HG03520 (cell line): ENCODE measurements at regions not wholly inside any gene's neighbourhood (a gene's known extent, or its start where the extent isn't known, plus 50 kb on each side); places are given as distances from the start of the nearest gene placed in this dataset.
"Not testable (repeated sequence)": the region's sequence is repeated elsewhere in the genome, so short reads cannot be mapped to it uniquely, and the experiment has no call there.

Experiments
- ATAC-seq: cut with Tn5 transposase; IDR thresholded peaks from one replicate; pipeline ENCODE4 v1.9.1; 2021; ENCODE audit warnings: mild to moderate bottlenecking, moderate library complexity; ENCODE audit not compliant: unreplicated experiment

- not testable (repeated sequence) for ATAC-seq
Observed at GRCh38 chr16:29297809-29298177, 108.7 kb downstream of the NPIPB11 start.

DNA sequence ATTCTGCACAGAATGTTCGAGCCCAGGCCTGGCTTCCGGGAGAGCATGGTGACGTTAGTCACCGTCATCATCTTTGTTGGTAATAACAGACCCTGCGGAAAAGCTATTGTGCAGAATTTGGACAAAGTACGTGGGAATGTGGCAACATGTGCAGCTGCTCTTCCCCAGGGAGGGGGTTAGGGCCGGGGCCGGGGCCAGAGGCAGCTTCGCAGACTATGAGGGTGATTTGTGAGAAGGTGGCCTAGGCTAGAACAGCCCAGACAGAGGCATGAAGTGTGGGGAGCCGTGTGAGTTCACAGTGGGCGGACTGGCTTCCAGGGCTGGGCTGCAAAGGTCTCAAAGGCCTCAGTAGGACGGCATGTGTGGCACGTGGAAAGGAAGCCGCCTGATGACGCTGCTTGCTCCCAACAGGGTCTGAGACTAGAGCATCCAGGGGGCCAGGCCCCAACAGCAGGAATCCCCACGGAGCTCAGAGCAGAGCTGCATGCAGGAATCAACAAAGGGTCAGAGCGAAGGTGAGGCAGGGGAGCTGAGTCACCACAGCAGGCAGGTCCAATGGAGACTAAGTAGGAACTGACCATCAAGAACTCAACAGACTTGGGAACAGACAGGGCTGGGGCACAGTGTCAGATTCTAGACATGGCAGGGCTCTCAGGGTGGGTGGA is 109.2 kb downstream of the NPIPB11 start:
- not testable (repeated sequence) for ATAC-seq

DNA sequence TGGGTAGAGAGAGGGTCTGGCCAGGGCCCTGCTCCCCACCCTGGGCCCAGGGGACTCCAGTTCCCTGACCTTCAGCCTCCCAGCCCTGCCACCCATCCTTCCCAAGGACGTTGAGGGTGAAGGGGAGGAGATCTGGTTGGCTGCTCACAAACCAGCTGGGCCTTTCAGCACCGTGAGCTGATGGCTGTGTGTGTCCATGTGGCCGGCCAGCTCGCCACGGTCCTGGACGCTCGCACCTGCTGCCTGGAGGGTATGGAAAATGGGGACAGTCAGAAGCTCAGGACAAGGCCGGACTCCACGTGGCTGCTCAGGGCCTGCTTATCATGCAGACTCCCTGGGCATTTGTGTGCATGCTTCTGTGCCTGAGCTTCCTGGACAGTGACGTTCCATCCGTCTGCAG is 110.3 kb downstream of the NPIPB11 start:
- ATAC-seq = not testable (repeated sequence)

DNA sequence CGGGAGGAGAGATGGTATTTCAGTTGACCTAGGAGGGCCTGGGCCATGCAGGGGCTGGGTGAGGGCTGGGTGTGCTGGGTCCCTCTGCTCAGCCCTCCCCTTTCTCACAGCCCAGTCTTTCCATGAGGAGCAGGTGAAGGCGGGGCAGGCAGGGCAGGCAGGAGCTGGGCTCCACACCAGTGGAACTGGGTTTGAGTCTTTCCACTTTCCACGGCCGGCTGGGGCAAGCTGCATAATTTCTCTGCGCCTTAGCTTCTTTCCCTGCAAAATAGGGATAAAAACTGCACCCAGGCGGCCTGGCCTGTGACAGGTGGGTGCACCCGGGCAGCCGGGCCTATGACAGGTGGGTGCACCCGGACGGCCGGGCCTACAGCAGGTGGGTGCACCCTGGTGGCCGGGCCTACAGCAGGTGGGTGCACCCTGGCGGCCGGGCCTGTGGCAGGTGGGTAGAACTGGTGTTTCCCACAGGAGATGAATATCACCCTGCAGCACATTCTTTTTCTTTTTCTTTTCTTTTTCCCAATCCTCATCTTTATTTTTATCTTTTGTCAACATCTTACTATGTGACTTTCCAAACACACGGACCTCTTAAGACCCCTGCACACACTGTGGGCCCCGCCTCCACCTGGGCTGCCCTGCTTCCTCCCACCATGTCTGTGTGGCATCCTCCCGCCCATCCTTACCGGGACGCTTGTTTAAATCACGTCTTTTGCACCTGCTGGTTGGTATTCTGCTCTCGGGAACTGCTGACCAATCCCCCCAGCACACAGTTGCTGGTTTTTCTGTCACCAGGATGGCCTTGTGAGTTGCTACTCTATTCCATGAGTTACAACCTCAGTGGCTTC is 111.3 kb downstream of the NPIPB11 start:
- not testable (repeated sequence) for ATAC-seq

DNA sequence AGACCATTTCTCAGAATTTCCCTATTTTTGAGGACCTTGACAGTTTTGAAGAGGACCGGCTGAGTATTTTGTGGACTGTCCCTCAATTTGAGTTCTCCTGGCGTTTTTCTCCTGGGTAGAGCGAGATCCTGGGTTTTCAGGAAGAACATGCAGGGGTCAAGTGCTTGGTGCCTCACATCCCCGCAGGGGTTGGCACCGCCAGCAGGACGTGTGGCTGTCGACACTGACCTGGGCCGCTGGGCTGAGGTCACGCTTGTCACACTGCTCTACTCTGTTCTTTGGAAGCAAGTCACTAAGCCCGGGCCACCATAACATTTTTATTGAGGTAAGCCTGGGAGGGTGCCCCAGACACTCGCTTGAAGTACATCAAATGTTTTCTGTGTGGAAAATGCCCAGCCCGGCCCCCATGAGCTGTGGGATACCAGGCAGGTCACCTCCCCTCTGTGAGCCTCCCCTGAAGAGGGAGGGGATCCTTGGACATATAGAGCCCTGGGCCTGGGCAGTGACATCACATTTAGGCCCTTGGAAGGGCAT is 112.0 kb downstream of the NPIPB11 start:
- not testable (repeated sequence) for ATAC-seq

DNA sequence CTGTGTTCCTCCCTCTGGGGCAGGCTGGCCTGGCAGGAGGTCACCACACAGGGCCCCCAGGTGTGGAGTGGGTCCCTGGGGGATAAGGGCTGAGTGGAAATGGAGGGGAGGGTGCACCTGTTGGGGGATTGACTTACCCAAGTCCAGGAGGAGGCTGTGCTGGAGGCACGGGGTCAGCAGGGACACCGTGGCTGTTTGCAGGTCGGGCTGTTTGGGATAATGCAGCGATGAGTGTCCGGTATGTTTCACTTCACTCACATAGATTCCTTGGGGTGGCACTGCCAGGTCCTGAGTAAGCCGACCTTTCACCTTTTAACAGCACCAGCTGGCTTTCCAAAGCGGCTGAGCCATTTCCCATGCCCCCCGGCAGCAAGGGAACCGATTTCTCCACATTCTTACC is 113.0 kb downstream of the NPIPB11 start:
- not testable (repeated sequence) for ATAC-seq

DNA sequence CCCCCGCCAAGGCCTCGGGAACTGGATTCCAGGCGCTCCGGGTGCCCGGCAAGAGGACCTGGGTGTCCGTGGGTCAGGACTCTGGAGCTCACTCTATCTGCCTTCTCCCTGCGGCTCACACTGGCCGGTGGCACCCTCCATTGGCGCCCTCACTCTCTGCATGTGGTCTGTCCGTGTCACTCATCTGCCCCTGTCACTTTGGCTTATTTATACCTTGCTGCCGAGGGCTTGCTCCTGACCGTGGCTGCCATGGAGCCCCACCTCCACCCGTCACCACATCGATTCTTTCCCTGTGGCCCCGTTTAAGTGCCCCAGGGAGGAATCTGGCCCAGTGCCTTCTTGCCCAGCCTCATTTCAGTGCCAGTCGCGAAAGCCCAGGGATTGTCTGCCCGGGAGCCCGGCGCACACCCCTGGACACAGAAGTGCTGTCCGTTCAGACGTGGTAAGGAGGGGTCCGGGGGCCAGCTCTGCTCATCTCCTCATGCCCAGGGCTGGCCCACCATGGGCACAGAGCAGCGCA is 113.5 kb downstream of the NPIPB11 start:
- not testable (repeated sequence) for ATAC-seq

GRCh38 chr16:29291329-29292271 is 114.9 kb downstream of the NPIPB11 start:
- ATAC-seq = not testable (repeated sequence)

- ATAC-seq = peak; percentile 60
Observed at GRCh38 chr16:29290631-29291247, 115.8 kb downstream of the NPIPB11 start.

- not testable (repeated sequence) for ATAC-seq
Observed at GRCh38 chr16:29289516-29290239, 116.8 kb downstream of the NPIPB11 start.

GRCh38 chr16:29288711-29289474 is 117.6 kb downstream of the NPIPB11 start:
- not testable (repeated sequence) for ATAC-seq

GRCh38 chr16:29287871-29288535 is 118.5 kb downstream of the NPIPB11 start:
- not testable (repeated sequence) for ATAC-seq

DNA sequence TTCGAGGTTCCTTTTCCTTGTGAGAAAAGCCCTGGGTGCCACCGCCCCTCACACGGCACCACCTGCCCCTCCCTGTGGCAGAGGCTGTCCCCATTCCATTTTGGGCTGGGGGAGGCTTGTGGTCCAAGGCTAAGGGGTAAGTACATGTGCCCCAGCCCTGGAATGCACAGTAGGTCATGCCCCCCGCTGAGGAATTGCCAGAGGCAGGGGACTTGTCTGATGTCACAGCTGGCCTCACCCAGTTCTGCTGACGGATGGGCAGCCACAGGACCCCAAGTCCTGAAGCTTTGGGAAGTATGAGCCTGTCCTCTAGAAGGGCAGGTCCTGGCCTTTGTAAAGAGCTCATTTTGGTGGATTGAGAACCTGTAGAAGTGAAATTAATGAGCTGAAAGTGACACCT is 119.3 kb downstream of the NPIPB11 start:
- ATAC-seq = not testable (repeated sequence)

- not testable (repeated sequence) for ATAC-seq
Observed at GRCh38 chr16:29286796-29287195, 119.7 kb downstream of the NPIPB11 start.

- not testable (repeated sequence) for ATAC-seq
Observed at GRCh38 chr16:29286161-29286560, 120.3 kb downstream of the NPIPB11 start.

DNA sequence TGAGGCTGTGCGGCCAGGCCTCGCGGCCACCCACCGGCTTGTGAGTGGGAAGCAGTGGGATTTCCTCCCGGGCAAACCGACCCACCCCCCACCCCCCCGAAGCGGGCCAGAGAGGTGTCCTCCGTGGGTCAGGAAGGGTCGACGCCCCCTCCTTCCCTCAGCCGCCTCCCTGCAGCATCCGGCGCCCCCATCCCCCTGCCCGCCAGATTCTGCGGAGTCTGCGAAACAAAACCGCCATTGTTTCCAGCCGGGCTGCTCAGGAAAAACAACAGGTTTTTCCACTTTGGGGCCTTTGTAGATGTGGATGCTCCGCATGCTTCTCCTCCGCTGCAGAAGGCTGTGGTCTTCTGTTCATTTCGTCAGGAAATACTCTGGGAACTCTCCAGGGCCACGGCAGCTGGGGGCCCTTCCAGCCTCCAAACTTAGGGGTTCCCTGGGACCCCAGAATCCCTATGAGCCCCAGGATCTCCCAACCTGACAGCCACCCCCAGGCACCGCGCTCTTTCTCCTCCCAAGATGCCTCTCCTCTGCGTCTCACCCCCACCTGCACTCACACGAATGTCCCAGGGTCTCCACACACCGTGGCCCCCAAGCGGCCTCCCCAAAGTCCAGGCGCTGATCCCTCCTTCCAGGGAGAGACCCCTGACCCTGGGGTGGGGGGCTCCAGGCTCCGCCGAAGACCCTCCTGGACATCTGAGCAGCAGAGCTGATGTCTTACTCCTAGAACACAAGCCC is 121.2 kb downstream of the NPIPB11 start:
- ATAC-seq = not testable (repeated sequence)

DNA sequence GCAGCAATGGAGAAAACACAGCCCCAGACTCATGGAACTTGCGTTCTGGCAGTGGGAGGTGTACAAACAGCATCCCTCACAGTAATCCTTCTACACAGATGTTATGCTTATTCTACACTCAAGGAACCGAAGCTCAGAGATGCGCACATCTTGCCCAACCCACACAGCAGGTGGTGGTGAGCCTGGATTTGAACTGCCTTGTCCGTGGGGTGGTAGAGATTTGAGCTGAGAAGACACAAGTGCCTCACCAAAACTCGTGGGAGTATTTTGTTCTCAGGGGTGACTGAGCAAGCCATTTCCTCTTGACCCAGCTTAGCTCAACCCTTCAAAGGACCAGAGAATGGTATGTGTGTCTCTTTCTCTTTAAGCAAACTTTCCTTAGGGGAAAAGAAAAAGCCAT is 121.8 kb downstream of the NPIPB11 start:
- ATAC-seq = not testable (repeated sequence)
